ENCODE measurements at regions not wholly inside any gene's neighbourhood (a gene's known extent, or its start where the extent isn't known, plus 50 kb on each side); places are given as distances from the start of the nearest gene placed in this dataset.
A peak's percentile ranks its signal among the peaks of the same experiment; 100 is the strongest.

GRCh38 chr9:117587263-117587662, 116.9 kb upstream of the TLR4 start:
- TF ChIP-seq CTCF (IDR thresholded peaks at IDR 0.05; ENCODE audit: low read depth, low read length) = no peak

GRCh38 chr9:117574099-117574498, 130.1 kb upstream of the TLR4 start:
- no peak for TF ChIP-seq CTCF (IDR thresholded peaks at IDR 0.05; ENCODE audit: low read depth, low read length)
- no peak for DNase-seq (ENCODE audit: extremely low read depth, low read depth)

More at GRCh38 chr9:117587263-117587662, 116.9 kb upstream of the TLR4 start:
- no peak for DNase-seq (ENCODE audit: extremely low read depth, low read depth)

DNA sequence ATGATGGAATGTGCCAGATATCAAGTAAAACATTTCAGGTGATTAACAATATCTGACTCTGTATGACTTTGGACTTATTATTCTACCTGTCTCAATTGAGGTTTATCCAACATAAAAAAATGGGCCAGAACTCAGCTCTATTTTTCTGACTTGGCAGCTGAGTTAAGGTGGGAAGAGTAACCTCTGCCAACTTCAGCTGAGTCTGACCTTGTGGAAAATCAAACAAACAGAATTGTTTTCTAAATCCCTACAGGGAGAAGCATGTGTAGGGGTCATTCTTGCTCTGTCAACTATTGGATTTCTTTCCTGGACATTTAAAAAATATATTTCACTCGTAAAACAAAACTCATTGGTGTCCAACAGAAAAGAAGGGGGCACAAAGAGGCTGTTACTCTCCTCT, 139.4 kb upstream of the TLR4 start:
- TF ChIP-seq CTCF (IDR thresholded peaks at IDR 0.05; ENCODE audit: low read depth, low read length) = no peak

GRCh38 chr9:117561761-117562160, 142.4 kb upstream of the TLR4 start:
- DNase-seq (ENCODE audit: extremely low read depth, low read depth) = no peak
- TF ChIP-seq CTCF (IDR thresholded peaks at IDR 0.05; ENCODE audit: low read depth, low read length) = no peak

More for the DNA sequence above, 139.4 kb upstream of the TLR4 start:
- DNase-seq (ENCODE audit: extremely low read depth, low read depth) = no peak

- peak; percentile 32 for TF ChIP-seq CTCF (IDR thresholded peaks at IDR 0.05; ENCODE audit: low read depth, low read length)
These were observed 141.2 kb upstream of the ASTN2 start for GRCh38 chr9:117555964-117556629.

DNA sequence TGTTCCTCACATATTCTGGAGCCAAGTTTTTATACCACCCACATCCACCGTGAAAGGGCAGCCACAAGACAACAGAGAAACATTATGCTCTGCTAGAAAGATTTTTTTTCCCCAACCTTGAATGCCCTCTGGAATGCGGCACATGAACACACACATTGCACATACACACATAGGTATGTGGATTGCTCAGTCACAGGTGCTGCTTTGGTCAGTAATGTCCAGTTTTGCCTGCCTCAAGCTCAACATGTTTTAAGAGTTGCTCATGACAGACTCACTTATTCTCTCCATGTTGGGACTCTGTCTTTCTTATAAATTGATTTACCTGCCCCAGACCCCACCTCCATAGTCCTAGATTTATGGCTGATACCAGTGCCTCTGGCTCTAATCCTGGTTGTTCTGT, 138.0 kb upstream of the ASTN2 start:
- no peak for TF ChIP-seq CTCF (IDR thresholded peaks at IDR 0.05; ENCODE audit: low read depth, low read length)
- DNase-seq (ENCODE audit: extremely low read depth, low read depth) = no peak

More at GRCh38 chr9:117555964-117556629, 141.2 kb upstream of the ASTN2 start:
- DNase-seq (ENCODE audit: extremely low read depth, low read depth) = no peak

GRCh38 chr9:117551171-117551570, 136.3 kb upstream of the ASTN2 start:
- no peak for DNase-seq (ENCODE audit: extremely low read depth, low read depth)
- no peak for TF ChIP-seq CTCF (IDR thresholded peaks at IDR 0.05; ENCODE audit: low read depth, low read length)

All from AG09319 (cell line).